Left lung (tissue), 4 donors: ENCODE measurements at regions not wholly inside any gene's neighbourhood (a gene's known extent, or its start where the extent isn't known, plus 50 kb on each side); places are given as distances from the start of the nearest gene placed in this dataset.
A peak's percentile ranks its signal among the peaks of the same experiment; 100 is the strongest.

ENCODE experiments used
- ATAC-seq: fragments of 200-7000 bp; cut with Tn5 transposase; one replicate; pipeline ENCODE4 v1.9.1; 2020; ENCODE audit warnings: moderate library complexity
- DNase-seq, 4 donors: peaks; one replicate each; pipeline ENCODE4 v3.0.0-alpha.2; 2013 to 2020
- H3K27ac ChIP-seq, 2 donors: fragments of 200-600 bp; sonication (generic) in 1 of 2; one replicate each; pipeline versions ENCODE4 v1.5.0 to v1.8.0; 2020 to 2021
- H3K27me3 ChIP-seq, 2 donors: fragments of 200-600 bp; sonication (generic) in 1 of 2; one replicate each; pipeline versions ENCODE4 v1.5.0 to v1.8.0; 2020 to 2021
- H3K36me3 ChIP-seq, 2 donors: fragments of 200-600 bp; sonication (generic) in 1 of 2; one replicate each; pipeline versions ENCODE4 v1.5.0 to v1.8.0; 2020 to 2021
- H3K4me1 ChIP-seq, 2 donors: fragments of 200-600 bp; one replicate each; pipeline ENCODE4 v1.8.0; 2021
- H3K4me3 ChIP-seq, 2 donors: fragments of 200-600 bp; sonication (generic) in 1 of 2; one replicate each; pipeline versions ENCODE4 v1.5.0 to v1.8.0; 2020 to 2021; ENCODE audit warnings: mild to moderate bottlenecking in 1 of 2
- H3K9me3 ChIP-seq, 2 donors: fragments of 200-600 bp; sonication (generic) in 1 of 2; one replicate each; pipeline versions ENCODE4 v1.5.0 to v1.8.0; 2020 to 2021
- intact Hi-C, 2 donors: fragments of 100-400 bp; cut with DNase I; formaldehyde crosslinking; loops; one replicate each; pipeline versions ENCODE4 v1.11.2 to v1.14.2; 2022
- TF ChIP-seq, protein P1 (sequence below), 2 donors: fragments of 200-600 bp; sonication (generic) in 1 of 2; IDR thresholded peaks; one replicate each; pipeline versions ENCODE4 v1.5.0 to v1.8.0; 2021; ENCODE audit warnings: antibody characterized with exemption in 2 of 2
- donor health status: DM: no; HTN: yes; CAD: no.
- donor health status: DM: no; HTN: no; CAD: no.

DNA sequence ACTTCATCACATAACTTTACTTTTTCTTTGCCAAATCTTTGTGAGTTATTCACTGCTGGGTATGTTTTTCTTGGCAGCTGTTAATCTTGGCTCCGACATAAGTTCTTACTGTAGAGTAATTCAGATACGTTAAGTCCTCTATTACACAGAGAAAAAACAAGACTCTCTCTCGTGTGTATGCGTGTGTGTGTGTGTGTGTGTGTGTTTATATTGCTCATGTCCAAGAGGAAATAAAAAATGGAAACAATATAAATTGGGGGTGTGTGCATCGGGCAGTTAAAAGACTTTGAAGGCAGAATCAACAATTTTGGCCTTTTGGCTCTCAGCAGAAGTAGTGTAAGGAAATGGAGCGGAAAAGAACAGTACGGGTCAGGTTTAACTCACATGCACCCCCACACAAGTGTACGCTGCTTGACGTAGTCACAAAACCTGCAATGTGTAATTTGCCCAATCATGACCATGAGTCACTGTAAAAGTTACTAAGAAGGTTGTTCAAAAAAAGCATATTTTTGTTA is 67.2 kb upstream of the IFNE start:
- ATAC-seq (peak; percentile 86), DNase-seq (peak in 2 of 4 donors; percentile 46 to 69)
- Histone ChIP-seq H3K27ac (no peak overlapping the region), H3K9me3 (no peaks in the 10 kb centered on the region), H3K36me3 (no peaks in the 10 kb centered on the region), H3K4me3 (no peak overlapping the region), H3K27me3 (peaks cover 19 to 51% of the 10 kb centered on the region in 2 donors), H3K4me1 (no peaks in the 10 kb centered on the region)
- intact Hi-C loops: no loop called here
- TF ChIP-seq, protein P1, sequence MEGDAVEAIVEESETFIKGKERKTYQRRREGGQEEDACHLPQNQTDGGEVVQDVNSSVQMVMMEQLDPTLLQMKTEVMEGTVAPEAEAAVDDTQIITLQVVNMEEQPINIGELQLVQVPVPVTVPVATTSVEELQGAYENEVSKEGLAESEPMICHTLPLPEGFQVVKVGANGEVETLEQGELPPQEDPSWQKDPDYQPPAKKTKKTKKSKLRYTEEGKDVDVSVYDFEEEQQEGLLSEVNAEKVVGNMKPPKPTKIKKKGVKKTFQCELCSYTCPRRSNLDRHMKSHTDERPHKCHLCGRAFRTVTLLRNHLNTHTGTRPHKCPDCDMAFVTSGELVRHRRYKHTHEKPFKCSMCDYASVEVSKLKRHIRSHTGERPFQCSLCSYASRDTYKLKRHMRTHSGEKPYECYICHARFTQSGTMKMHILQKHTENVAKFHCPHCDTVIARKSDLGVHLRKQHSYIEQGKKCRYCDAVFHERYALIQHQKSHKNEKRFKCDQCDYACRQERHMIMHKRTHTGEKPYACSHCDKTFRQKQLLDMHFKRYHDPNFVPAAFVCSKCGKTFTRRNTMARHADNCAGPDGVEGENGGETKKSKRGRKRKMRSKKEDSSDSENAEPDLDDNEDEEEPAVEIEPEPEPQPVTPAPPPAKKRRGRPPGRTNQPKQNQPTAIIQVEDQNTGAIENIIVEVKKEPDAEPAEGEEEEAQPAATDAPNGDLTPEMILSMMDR (IDR thresholded peaks at IDR 0.05): no peak

DNA sequence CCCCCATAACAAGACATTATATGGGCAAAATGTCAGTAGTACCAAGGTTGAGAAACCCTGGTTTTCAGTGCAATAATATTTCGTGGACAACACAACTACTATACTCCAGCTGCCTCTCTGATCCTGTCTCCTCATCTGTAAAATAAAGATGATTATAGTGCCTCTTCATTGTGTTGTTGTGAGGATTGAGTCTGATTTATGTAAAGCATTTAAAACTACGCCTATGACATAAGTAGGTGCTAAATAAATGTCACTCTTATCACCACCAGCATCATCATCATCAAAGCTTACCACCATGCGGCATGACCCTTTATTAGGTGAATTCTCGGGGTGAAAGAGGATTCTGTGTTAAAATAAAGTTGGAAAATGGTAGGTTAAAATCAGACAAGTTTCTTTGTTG is 67.8 kb upstream of the IFNE start:
- no peak overlapping the region for H3K27ac ChIP-seq

DNA sequence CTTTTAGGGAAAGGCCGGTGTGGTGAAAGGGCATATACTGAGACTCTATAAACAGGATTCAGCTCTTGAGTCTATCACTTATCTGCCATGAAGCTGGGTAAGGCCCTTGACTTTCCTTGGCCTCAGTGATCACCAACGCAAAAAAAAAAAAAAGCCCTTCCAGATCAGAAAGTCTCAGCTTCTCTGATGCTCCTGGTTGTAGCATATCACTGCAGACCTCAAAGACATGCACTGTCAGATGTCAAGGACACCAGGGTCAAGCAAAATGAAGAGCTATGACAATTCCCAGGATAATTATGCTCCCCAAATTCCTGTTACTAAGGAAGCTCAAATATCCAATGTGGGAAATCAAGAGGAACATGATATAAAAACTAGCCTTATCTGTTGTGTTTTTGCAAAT is 68.3 kb upstream of the IFNE start:
- H3K4me3 ChIP-seq: no peak overlapping the region
- H3K27me3 ChIP-seq: peaks cover 29 to 60% of the 10 kb centered on the region in 2 donors
- no peaks in the 10 kb centered on the region for H3K9me3 ChIP-seq
- TF ChIP-seq, protein P1 (IDR thresholded peaks at IDR 0.05): no peak
- no peak overlapping the region for H3K27ac ChIP-seq
- DNase-seq (no peak), ATAC-seq (no peak)
- H3K36me3 ChIP-seq: no peaks in the 10 kb centered on the region
- no peaks in the 10 kb centered on the region for H3K4me1 ChIP-seq
- intact Hi-C loops: no loop called here

More for the DNA sequence above, 67.8 kb upstream of the IFNE start:
- intact Hi-C loops: no loop called here
- no peak for ATAC-seq
- DNase-seq: no peak
- TF ChIP-seq, protein P1 (IDR thresholded peaks at IDR 0.05): no peak
- H3K36me3 ChIP-seq: no peaks in the 10 kb centered on the region
- H3K4me3 ChIP-seq: no peak overlapping the region
- H3K9me3 ChIP-seq: no peaks in the 10 kb centered on the region
- H3K4me1 ChIP-seq: no peaks in the 10 kb centered on the region
- H3K27me3 ChIP-seq: peaks cover 24 to 55% of the 10 kb centered on the region in 2 donors

DNA sequence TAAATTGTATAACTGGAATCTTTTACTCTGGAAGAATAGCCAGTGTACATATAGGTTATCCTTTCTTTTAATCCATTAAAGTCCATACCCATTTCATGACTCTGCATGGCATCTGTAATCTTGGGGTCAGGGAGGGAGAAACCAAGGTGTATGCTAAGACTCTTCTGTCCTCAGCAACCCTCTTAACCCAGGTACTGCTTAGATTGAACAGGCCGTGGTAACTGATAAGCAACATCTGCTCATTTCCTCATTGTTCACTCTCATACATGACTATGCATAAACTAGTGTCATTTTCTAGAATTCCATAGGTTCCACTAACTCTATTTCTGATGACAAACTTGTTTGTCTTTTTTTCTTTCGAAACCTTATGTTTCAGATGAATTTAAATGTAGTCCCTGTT is 69.3 kb upstream of the IFNE start:
- Histone ChIP-seq H3K9me3 (no peaks in the 10 kb centered on the region), H3K4me1 (no peaks in the 10 kb centered on the region), H3K4me3 (no peak overlapping the region), H3K27me3 (peaks cover 39 to 70% of the 10 kb centered on the region in 2 donors), H3K27ac (no peak overlapping the region), H3K36me3 (no peaks in the 10 kb centered on the region)
- TF ChIP-seq, protein P1 (IDR thresholded peaks at IDR 0.05): no peak
- ATAC-seq (no peak), DNase-seq (no peak)
- intact Hi-C loops: no loop called here

DNA sequence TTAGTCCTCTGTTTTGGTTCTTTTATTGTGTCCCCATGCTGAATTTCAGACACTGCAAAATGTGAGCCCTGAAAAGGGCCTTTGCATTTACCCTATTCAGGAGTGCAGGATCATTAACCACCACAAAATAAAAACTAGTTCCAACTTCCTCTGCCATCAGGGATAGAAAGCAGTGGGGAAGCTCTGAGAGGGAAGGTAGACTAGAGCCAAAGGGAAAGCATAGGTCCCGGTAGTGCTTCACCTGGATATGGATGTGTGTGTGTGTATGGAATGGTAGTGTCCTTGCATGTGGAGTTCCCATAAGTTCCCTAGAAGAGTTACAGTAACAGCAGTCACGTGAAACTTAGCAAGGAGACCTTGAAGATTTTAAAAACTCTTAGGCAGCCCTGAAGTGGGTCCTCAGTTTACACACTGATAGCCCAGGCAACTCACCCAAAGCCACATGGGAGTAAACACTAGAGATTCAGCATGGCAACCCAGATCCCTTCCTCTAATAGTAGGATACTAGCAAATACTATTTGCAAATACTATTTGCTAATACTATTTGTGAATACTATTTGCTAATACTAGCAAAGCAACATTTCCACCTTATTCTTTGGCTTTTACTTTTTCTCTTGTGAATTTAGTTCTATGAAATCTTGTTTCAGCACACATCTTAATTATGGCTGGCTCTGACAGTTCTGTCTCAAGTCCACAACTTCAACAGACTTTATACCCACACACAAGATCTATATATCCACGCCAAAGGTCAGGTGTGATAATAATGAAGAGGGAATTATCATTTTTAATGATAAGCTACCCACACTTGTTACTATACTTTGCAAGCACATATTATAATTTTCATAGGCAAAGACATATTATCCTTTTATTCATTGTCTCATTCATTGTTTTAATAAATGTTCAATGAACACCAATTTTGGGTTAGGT is 70.4 kb upstream of the IFNE start:
- intact Hi-C loops: no loop called here

More for the DNA sequence above, 70.4 kb upstream of the IFNE start:
- no peak for ATAC-seq
- no peaks in the 10 kb centered on the region for H3K9me3 ChIP-seq
- no peaks in the 10 kb centered on the region for H3K4me1 ChIP-seq
- no peak for DNase-seq
- H3K27me3 ChIP-seq: peaks cover 50 to 76% of the 10 kb centered on the region in 2 donors
- H3K4me3 ChIP-seq: no peak overlapping the region
- TF ChIP-seq, protein P1 (IDR thresholded peaks at IDR 0.05): no peak
- H3K27ac ChIP-seq: no peak overlapping the region
- H3K36me3 ChIP-seq: no peaks in the 10 kb centered on the region
